Midbrain (tissue), 1 donor: ENCODE measurements at regions not wholly inside any gene's neighbourhood (a gene's known extent, or its start where the extent isn't known, plus 50 kb on each side); places are given as distances from the start of the nearest gene placed in this dataset.
"Not testable (repeated sequence)": the region's sequence is repeated elsewhere in the genome, so short reads cannot be mapped to it uniquely, and the experiment has no call there.

Experiments used
- DNase-seq: peaks from one replicate; lab custom pipeline; 2025; lab: John Stamatoyannopoulos, UW

DNA sequence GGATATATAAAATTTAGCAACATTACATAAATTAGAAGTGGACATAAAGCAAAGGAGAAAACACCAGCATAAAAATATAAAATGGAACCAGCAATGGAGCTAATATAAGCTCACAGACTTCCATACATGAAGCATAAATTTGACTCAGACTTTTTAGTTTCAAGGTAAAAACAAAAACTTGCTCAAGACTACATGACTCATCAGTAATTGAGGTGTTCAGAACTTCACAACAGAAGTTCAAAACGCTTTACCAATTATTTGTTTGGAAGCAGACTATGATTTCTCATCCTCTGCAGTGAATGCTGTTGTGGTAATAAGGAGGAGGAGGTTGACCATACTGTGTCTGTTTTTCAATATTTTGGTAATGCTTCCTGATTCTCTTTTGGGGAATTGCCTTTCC lies 192.0 kb upstream of the MEIS1 start:
- DNase-seq, result not testable (repeated sequence)

DNA sequence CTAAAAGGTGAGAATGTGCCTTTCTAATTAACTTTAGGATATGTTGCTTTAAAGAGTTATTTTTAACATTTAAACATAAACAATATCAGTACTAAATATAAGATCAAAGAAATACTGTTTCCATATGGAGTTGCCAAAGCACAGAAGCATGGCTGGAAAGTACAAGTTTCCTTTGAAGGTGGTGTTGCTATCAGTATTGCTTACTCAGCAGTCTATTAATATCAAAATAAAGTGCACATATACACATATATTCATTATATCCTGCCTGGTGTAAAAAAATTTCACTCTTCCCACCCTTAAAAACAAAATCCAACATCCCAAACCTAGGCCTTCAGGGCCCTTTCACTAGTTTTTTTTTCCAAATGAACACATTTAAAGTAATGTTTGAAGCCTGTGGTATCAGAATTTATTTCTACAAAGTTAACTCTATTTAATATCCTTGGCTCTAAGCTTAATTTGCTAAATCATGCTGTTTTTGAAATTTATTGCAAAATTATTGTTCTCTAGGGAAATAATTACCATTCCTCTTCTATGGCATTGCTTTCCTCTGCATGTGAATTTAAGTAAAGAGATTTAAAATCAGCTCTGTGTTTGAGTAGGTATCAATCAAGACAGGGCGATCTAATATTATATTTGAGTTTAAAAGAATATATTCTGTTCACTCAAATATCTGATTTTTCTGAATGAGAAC lies 192.7 kb upstream of the MEIS1 start:
- DNase-seq, result no peak

DNA sequence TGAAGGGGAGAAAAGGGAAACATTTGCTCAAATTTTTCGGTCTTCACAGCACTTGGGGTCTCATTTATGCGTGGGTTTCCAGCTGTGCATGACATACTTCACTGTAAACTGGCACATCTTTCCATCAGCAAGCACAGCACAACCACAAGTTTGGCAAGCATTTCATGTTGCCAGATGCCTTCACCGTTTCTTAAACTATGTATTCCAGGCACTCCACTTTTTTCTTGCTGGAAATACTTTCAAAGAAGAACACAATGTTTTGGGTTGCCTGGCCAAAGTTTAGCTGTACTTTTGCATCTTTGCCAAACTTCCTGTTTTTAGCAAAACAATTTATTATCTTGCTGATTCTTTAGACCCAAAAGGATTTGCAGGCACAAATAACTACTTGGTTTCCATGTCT lies 194.6 kb upstream of the MEIS1 start:
- DNase-seq, result peak; percentile 46

DNA sequence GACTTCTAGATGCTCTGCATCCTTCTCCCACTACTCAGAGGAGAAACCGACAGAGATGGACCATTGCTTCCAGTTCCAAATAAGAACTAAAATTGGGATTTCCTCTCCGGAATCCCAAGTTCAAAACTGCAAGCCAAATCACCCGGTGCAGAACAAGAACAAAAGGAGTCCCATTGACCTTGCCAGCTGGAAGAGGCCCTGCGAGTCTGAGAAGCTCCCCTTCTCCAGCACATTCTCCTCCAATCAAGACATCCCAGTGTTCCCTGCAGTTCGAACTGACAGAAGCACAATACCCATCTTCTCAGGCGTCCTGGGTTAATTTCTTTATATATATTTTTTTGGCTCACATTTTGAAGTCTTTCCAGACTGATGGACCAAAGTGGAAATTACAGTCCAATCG lies 195.3 kb upstream of the MEIS1 start:
- DNase-seq, result peak; percentile 26

DNA sequence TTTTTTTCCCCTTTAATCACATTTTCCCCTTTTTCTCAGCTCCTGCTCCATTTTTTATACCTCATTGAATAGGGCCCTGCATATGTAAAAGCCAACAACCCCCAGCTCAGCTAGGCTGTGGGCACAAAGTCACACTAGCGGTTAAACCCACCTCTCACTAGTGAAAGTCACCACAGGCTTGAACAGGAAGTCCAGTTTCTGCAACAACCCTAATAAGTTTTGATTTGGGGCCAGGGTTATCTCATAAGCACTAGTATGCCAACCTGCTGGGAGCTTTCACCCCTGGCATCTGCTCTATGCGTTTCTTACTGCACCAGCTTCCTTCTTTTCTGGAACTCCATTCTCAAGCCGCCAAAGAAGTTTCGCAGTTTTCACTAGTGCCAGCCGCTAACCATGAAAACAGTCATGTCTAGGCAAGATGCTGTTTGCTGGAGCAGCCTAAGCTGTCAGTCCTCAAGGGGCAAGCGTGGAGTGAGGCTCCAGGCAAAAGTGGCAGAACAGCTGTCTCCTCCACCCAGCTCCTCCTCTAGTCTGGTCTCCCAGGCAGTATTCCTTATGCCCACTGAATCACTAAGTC lies 197.0 kb upstream of the MEIS1 start:
- no peak for DNase-seq

DNA sequence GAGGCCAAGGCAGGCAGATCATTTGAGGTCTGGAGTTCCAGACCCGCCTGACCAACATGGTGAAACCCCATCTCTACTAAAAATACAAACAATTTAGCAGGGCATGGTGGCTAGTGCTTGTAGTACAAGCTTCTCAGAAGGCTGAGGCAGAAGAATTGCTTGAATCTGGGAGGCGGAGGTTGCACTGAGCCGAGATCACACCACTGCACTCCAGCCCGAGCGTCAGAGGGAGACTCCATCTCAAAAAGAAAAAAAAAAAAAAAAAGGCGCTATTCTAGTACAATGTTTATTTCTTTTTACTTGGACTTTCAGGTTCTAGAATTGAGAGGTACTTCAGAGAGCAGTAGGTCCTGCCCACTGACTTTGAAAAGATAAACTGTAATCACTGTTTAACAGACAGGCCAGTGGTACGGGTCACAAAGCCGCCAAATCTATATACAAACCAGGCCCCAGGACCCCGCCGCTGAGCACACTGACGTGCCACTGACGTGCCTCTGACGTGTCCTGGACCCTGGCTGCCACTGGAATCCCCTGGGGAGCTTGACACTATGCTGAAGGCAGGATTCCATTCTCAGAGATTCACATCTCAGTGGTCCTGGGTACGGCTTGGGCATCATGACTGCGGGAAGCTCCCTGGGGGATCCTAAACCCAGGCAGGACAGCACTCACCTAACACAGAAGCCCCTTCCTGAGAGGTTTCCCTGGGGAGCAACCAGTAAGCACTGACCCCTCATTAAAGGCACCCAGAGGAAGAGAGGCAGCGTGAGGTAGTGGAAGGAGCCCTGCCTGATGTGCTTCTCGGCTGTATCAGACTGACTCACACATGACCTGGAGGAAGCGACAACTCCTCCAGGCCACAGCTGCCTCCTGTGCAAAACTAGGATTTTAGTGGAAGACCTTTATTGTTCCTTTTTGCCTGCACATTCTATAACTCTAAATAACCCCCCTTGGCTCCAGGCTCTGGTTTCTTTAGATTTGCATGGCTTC lies 197.8 kb upstream of the MEIS1 start:
- no peak for DNase-seq

DNA sequence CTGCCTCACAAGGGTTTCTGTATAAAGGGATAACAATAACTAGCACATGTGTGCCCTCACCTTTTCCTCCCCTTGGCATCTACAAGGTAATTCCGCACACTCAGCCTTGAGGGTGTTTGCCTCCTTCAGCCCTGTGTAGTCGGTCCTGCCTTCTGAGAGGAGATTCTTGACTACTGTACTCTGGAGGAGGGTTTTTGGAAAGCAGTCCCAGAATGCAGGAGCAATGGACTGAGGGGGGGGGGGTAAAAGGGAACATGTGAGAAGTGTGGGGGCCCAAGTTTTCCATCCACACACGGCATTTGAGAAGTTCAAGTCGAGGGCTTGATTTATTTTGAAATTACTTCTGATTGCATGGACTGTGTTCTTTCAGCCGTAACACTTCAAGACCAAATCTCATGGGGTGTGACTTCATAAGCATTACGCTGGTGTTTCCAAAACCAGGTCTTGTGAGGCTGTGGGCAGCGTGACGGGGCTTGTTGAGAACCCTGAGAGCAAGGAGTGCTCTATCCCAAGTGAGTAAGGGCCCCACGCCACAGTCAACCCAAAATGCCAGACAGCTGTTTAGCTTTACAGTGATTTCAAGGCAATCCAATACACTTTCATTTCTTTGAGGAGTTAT lies 198.7 kb upstream of the MEIS1 start:
- DNase-seq, result no peak

DNA sequence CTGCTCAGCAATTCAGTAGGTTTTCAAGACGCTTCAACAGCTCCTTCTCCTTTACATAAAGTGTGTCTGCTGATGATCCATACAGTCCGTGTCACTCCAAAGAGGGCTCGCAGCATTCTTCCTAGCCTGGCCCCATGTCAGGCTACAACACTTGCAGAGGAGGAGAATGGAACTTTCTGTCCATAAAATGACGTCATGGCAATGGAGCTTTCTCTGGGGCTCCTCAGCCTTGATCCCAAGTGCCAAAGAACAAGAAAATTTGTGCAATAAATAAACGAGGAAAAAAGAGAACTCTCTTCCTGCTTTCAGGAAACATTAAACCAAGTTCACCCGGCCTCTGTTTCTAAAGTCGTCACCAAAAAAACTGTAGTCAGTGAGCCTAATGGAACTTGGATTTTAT lies 199.5 kb upstream of the MEIS1 start:
- DNase-seq, result no peak

DNA sequence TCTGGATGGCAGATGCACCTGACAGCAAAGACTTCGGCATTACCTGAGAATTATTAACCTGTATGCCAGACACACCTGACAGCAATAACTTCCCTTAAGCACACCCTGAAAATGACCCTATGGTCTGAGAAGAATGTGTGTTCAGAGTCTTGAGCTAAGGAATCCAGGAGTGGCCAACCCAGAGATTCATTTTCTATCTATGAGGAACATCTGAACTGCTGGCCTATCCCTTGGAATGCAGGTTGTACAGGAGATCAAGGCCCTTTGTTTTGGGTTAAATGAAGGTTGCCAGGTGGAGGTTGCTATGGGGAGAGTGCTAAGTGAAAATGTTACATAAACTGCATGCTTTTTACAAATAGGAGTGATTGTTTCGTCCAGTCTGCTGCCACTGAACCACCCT lies 200.9 kb upstream of the MEIS1 start:
- no peak for DNase-seq

DNA sequence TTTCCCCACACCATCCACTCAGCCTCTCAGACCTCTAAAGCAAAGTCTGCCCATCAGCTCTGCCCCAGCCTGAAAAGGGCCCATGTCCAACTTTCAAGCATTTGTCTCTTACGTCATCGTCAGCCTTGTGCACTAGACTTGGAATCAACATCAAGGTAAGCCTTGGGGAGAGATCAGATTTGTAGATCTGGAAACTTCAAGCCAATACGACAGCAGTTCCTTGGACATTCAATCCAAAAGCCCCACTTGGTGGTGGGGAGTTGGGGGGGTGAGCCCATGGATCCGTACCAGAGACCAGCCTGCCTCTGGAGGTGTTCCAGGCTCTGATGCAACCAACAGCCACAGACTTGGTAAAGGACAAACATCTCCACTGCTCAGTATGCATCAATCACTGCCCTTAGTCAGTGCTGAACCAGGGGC lies 206.8 kb upstream of the MEIS1 start:
- no peak for DNase-seq

DNA sequence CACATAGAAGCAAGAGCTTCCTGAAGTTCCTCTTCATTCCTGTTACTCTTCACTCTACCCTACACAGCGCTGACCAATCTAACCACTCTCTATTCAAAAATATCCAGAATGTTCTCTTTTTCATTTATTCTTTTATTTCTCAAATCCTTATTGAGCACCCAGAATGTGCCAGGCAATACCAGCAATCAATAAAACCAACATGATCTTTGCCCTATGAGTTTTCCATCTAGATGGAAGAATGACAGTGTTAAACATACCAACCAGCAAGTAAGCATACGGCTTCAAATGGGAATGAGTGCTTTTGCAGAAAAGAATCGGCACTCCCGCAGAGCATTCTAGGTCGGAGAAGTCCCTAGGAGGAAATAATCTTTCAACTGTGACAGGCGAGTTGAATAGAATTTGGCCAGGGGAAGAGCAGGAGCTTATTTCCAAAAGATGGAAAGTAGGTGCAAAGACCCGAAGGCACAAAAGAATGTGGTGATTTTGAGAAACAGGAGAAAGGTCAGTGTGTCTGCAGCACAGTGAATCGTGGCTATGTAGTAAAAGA lies 217.8 kb upstream of the MEIS1 start:
- no peak for DNase-seq

DNA sequence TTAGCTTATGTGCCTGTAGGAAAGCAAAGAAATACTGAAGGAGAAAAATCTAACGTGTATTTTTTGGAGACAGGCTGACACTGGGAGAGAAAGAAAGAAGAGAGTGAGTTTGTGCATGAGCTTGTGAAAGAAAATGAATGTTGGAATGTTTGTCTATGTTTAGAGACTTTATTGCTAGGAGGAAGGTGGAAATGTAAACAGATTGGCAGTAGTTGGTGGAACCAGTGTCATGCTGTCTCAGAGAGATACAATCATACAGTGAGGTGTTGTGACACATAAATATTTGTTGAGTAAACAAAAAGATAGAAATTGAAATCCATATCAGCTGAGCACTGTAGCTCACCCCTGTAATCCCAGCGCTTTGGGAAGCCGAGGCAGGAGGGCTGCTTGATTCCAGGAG lies 222.2 kb upstream of the MEIS1 start:
- no peak for DNase-seq

DNA sequence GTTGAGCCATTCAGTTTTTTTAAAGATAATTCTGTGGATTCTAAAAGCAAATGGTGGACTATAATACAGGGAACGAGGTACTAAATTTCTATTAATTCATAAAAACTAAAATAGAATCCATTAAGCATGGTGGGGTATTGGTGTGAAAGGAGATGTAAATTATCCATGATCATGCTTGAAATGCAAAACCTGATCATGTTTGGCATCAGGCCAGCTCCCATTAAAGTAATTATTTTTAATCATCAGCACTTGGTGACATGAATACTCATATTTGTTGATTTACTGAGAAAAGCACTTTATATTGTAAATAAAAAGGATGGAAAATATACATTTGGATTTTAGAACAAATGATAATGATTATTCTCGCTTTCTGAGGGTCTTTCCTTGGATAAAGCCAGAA lies 232.3 kb upstream of the MEIS1 start:
- no peak for DNase-seq

DNA sequence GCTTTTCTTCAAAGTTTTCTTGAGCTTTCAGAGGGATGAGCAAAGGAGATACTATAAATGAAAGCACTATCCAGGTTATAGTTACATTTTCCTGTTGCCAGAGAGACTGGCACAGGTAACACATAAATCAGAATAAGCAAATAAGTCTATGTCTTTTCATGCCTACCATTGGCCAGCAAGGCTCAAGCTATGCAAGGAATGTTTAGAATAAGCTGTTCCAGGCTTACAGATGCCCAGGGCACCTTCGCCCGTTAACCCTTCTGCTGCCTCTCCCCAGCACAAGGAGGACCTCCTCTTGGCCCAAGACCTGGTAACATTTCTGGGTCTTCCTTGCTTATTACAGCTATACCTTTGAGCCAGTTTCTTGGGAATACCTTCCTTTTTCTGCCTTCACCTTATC lies 233.7 kb upstream of the MEIS1 start:
- no peak for DNase-seq

DNA sequence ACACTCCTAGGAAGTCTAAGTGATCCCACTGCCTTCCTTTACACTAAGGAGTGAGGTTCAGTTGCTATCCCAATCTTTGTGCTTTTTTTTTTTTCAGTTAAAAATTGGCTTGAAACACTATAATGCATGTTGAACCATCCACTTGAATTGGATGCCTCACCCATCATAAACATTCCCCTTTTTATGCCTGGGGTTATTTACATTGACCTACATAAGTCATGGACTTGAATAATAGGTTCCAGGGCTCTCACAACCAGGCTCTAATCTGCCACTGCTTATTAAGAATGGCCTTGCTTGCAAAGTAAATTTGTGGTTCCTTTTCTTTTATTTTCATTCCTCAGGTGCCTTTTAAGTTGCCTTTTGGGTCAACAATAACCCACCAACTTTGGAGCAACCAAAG lies 236.1 kb upstream of the MEIS1 start:
- no peak for DNase-seq

DNA sequence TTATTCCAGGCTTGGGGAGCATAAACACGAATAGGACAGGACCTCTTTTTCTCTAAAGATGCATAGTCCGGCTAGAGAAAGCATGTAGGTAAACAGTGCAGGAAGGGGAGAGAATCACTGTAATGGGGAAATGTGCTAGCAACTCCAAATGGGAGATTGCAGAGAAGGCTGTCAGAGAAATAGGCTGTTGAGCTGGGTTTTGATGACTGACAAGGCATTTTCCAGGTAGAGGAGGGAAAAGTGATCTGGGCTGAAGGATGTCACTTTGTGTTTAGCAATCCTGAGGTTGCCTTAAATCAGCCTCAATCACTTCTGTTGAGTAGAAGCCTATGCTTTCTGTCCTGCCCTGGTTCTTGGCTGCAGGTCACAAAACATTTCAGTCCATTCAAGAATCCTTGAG lies 242.0 kb upstream of the MEIS1 start:
- no peak for DNase-seq

DNA sequence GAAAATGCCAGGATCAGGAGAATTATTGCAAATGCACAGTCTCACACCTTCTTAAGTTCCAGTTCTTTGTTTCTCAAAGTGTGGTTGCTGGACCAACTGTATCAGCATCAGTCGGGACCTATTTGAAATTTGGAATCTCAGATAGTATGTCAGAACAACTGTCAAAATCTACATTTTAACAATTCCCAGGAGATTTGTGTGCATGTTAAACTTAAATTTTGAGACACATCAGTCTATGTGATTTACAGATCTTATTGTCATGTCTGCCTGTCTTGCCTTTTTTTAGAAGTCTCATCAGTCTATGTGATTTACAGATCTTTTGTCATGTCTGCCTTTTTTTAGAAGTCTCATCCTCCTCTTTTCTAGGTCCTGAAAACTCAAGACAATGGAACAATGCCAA lies 243.6 kb upstream of the MEIS1 start:
- DNase-seq, result no peak

DNA sequence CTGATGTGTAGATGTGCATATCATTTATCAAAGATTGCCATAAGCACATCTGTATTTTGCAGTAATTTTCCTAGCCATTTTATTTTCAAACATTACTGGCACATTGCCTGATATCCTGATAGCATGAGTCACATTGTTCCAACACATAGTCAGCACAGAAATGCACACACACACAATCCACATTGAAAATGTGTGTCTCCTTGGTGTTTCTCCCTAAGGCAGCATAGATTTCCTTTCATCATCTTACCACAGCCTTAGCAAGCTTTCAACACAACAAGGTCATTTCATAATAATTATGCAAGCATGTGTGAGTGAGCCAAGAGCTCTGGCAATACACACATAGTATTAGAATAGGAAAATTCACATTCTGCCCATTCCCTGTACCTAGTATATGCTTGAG lies 245.4 kb upstream of the MEIS1 start:
- no peak for DNase-seq

DNA sequence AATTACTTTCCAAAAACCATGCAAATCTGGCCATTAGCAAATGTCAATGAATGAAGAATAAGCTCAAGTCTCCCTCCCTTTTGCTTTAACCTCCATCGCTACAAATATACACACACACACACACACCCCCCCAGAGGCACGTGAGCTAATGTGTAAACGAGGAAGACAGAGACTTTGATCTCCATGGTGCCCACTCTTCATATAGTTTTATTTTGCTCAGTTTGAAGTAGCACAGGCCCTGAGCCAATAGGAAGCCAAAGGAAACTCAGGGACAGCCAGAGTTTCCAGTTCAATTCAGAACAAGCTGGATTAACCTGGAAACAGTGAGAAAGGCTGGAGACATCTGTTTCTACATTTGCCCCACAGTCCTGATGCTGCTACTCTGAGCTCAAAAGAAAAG lies 248.4 kb upstream of the MEIS1 start:
- no peak for DNase-seq

DNA sequence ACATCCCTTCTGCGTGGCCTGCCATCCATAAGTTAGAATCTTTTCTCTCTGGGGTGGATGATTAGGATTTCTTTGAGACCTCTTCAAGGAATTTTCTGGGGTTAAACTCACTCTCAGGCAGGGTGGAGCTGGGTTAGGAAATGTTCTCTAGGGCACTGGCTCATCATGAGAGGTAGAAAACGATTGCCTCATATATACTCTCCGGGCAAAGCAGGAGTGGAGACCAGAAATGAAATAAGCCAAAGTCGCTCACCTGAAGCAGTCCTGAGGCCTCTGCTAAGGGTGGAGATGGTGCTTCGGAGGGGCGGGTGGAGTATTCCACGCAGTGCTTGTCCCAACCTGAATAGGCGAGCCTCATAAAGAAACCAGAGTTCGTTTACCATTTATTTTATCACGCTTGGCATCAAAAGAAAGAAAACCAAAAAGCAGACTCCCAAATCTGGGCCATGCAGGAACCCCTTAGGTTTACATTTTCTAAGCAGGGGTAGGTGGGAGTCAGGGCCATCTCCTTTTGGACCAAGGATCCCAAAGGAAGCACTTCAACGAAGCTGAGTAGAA lies 249.3 kb upstream of the MEIS1 start:
- DNase-seq, result no peak

DNA sequence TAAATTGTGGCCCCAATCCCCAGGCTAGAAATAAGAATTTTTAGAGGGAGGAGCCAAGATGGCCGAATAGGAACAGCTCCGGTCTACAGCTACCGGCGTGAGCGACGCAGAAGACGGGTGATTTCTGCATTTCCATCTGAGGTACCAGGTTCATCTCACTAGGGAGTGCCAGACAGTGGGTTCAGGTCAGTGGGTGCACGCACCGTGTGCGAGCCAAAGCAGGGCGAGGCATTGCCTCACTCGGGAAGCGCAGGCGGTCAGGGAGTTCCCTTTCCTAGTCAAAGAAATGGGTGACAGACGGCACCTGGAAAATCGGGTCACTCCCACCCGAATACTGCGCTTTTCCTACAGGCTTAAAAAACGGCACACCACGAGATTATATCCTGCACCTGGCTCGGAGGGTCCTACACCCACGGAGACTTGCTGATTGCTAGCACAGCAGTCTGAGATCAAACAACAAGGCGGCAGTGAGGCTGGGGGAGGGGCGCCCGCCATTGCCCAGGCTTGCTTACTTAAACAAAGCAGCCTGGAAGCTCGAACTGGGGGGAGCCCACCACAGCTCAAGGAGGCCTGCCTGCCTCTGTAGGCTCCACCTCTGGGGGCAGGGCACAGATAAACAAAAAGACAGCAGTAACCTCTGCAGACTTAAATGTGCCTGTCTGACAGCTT lies 257.7 kb upstream of the MEIS1 start:
- DNase-seq, result not testable (repeated sequence)
